Hematopoietic multipotent progenitor cell (in vitro differentiated cells): ENCODE measurements at regions not wholly inside any gene's neighbourhood (a gene's known extent, or its start where the extent isn't known, plus 50 kb on each side); places are given as distances from the start of the nearest gene placed in this dataset.

Source experiments
- DNase-seq, 3 donors: peaks; one replicate each; pipeline ENCODE4 v3.0.0-alpha.2; 2011 to 2015; ENCODE audit warnings: low read depth in 2 of 3, low spot score in 2 of 3

DNA sequence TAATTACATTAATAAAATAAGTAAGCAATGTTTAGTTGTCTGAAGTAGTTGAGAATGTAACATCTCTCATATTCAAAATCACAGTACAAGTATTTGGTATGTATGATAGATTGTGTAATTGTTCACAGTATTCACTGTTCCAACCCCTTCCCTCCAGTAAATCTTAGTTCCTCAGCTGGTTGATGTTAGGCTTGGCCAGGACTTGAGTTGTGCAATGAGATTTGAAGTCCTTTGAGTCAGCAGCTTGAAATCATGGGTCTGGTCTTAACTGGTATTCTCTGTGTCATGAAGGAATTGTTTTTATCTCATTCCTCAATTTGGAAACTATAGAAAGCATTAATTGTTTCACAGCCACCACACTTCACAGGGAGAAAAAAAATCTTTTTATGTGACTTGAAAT, 477.1 kb downstream of the FSCB start:
- no peak for DNase-seq

DNA sequence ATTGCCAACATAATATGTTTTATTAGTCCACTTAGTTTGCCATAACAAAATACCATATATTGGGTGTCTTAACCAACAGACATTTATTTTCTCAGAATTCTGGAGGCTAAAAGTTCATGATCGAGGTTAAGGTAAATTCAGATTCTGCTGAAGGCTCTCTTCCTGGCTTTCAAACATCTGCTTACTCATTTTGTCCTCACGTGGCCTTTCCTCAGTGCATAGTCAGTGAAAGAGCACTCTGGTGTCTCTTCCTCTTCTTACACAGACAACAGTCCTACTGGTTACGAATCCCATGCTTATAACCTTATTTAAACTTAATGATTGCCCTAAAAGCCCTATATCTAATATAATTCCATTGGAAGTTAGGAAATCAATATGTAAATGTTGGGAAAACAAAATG, 479.7 kb downstream of the FSCB start:
- no peak for DNase-seq

DNA sequence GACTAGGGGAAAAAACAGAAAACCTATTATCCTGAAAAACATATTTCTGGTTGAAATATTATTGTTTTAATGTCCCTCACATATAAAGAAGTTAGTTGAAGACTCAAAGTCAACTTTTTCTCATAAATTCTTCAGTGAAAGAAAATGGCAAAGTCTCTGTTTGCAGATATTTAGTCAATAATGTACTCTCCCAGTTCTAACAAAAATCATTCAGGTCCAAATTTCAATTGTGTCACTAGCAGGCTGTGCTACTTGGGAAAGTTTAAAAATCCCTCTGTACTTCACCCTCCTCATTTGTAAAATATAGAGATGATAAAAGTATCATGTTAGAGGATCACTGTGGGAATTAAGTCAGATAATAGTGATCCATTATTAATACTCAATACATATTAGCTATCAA, 496.5 kb downstream of the FSCB start:
- no peak for DNase-seq

DNA sequence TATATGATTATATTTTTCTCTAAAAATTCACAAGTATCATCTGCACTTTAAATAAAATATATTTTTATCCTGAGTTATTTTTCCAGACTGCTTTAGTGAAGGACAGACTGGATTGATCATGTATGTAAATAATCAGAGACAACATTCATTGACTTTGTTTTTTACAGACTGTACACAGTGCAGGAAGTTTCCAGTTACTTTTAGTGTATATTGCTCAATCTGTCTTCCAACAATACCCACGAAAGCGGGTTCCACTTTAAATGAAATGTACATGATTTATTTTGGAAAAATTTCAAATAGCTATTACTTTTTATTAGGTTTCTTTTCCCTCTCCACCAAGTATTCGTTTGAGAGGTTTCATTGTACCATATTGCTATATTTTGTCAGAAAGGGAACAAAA, 497.0 kb downstream of the FSCB start:
- DNase-seq: no peak

DNA sequence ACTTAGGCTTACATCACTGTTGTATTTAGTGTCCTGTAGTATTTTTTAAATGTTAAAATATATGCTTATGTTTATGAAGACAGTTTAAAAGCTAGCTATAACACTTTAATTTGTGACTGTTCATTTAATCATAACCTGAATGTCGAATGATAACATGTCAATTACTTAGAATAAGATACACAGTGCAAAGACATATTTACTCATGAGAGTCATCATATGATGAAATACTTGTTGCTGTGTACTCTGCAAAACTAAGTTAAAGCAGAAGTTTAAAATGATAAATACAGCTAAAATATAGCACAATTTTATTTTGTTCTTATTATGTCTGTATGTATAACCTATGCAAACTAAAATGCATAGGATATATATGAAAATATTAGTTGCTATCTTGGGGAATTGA, 497.4 kb downstream of the FSCB start:
- DNase-seq: no peak

DNA sequence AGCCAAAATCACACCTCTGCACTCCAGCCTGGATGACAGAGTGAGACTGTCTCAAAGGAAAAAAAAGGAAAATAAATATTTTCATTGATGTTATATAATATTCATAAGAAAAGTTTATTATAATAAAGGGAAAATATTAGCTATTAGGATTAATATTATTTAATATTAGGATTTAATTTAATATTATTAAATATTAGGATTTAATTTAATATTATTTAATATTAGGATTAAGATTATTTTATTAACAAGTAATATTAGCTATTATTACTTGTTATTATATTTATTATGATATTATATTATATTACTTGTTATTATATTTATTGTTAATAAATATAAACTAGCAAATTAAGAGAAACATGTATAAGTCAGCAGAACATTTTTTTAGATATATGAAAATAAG, 518.1 kb downstream of the FSCB start:
- DNase-seq: no peak

DNA sequence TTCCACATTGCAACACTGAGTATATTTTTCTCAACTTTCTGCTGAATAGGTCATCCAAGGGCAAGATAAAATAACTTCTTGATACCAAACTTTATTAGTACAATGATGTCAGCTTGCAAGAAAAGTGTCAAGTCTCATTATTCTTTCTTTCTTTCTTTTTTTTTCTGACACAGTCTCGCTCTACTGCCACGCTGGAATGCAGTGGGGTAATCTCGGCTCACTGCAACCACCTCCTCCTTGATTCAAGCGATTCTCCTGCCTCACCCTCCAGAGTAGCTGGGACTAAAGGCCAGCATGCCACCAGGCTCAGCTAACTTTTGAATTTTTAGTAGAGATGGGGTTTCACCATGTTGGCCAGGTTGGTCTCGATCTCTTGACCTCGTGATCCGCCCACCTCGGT, 523.4 kb downstream of the FSCB start:
- DNase-seq: no peak

DNA sequence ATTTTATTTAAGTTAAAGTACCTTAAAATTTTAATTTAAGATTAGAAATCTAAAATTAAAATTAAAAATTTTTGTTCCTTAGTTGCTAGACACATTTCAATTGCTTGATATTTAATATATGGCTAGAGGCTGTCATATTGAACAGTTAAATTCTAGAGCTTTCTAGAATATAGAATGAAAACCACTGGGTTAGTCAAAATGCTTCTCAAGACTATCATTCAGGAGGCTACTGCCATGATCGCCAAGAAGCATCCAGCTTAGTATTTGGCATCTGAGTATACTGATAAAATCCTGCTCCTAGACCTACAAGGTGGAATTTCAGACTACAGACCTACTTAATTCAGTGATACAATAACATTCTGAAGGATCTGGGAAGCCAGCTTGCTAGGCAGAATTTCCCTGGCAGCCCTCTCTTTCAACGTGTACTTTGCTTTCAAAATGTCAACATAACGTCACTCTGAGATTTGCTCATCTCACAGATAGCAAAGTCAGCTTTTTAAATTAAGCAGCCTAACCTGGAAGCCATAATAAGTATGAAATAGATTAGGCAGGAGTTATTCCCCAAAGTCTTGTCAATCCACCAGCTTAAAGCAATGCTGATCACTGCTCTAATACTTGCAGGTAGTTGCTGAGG, 525.8 kb downstream of the FSCB start:
- DNase-seq: no peak

DNA sequence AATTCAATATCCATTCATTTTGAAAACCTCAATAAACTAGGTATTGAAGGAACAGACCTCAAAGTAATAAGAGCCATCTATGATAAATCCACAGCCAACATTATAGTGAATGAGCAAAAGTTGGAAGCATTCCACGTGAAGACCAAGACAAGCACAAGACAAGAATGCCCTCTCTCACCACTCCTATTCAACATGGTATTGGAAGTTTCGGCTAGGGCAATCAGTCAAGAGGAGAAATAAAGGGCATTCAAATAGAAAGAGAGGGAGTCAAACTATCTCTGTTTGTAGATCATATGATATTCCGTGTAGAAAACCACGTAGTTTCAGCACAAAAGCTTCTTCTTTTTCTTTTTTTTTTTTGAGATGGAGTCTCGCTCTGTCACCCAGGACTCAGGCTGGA, 550.3 kb downstream of the FSCB start:
- DNase-seq: no peak

DNA sequence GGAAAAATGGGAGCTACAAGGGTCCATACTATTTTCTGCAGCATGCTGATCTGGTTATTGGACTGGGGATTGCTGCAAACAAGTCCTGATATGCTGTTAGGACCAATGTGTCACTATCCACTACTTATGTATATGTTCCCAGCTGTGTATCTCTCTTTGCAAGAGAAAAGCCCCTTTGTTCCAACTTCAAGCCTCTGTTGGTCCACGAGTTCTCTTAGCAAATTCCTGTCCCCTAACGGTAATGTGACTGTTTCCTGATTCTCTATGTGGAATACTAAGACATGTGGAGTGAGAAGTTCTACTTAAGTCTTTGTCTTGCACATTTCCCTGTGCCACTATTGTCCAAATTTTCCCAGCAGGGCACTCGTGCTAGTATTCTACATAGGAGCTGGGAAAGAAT, 557.7 kb downstream of the FSCB start:
- no peak for DNase-seq

DNA sequence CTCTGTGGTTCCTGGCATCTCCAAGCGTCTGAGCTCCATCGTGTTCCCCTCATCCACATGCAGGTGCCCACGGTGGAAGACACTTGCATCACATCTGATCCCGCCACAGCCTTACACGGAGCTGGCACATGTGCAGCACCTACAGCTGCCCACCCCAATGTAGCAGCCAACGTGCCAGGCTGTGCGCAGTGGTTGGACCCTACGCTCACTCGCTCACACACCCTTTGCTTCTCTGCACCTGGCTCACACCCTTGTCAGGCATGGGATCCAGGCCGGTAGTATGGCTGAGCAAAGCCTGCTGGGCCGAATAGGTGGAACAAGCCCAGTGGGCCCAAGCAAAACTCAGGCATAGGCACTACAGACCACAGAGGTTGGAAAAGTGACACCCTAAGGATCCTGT, 567.2 kb downstream of the FSCB start:
- no peak for DNase-seq

DNA sequence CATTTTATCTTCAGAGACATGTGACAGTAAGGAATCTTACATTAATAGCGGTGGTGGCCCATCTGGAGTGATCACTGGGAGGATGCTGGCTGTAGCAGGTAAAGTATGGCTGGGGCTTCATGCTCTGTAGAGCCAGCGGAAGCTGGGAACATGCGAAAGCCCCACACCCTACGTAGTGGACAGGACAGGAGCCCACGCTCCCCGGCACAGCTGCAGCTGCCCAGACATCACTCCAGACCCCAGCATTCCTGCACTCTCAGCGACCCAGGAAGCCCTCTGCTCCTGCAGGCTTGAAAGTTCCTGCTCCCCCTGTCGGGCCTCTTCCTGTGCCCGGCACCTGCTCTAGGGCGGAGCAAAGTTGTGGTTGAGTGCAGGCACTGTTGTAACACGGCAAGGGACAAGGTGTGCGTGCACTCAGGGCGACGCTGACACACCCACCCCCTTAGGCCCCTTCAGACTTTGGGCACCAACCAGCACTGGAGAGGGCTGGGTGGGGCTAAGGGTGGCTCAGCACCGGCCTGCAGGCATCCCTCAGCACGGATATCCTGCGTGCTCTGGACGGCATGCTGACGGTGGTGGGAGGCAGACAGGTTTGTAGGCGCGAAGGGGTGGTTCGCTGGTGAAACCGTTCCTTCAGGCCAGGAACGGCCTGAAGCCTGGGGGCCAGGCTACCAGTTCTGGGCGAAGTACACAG, 568.3 kb downstream of the FSCB start:
- DNase-seq: no peak

DNA sequence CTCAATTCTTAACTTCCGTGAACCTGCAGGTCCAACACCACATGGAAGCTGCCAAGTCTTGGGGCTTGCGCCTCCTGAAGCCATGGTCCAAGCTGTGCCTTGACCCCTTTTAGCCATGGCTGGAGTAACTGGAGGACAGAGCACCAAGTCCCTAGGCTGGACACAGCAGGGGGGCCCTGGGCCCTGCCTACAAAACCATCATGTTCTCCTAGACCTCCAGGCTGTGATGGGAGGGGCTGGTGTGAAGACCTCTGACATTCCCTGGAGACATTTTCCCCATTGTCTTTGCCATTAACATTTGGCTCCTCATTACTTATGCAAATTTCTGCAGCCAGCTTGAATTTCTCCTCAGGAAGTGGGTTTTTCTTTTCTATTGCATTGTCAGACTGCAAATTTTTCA, 570.1 kb downstream of the FSCB start:
- DNase-seq: no peak

DNA sequence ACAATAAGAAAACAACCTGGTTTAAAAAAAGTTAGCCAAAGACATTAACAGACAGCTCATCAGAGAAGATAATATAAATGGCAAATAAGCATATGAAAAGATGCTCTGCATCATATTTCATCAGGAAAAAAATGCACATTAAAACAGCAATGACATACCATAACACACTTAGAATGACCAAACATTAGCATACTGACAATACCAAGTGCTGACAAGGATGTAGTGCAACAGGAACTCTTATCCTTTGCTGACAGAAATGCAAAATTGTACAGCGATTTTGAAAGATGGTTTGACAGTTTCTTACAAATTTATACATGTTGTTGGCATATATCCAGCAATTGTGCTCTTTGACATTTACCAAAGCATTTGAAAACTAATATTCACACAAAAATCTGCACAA, 573.0 kb downstream of the FSCB start:
- no peak for DNase-seq

DNA sequence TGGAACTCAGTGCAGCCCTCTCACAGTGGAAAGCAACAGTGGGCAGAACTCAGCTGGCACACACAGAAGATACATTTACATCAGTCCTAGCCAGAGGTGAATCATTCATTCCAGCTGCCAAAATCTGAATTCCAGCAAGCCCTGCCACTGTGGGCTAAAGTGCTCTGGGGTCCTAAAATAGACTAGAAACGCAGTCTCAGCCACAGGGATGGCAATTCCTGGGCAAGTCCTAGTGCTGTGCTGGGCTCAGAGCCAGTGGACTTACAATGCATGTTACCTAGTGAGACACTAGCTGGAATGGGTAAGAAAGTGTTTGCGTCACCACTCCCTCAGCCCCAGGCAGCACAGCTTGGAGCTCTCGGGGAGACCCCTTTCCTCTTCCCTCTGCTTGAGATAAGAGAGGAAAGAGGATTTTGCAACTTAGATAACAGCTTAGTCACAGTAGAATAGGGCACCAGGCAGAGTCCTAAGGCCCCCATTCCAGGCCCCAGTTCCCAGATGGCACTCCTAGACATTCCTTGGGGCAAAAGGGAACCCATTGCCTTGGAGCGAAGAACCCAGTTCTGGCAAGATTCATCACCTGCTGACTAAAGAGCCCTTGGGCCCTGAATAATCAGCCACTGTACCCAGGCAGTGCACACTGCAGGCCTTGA, 592.9 kb downstream of the FSCB start:
- DNase-seq: no peak

DNA sequence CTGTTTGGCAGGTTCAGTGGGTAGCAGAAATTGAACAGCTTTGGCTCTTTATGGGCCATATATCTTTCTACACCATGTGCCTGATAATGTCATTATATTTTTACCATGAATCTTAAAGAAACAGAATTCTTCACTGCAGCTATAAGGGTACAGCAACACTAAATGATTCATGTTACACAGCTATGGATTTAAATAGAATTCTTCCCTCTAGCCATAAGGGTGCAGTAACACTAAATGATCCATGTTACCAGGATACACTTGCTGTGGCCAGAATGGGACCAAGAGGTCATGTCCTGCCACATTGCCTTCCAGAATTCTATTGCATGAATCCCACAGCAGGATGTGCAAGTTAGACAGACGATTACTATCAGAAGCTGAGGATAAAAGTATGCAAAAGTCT, 603.9 kb downstream of the FSCB start:
- DNase-seq: no peak

DNA sequence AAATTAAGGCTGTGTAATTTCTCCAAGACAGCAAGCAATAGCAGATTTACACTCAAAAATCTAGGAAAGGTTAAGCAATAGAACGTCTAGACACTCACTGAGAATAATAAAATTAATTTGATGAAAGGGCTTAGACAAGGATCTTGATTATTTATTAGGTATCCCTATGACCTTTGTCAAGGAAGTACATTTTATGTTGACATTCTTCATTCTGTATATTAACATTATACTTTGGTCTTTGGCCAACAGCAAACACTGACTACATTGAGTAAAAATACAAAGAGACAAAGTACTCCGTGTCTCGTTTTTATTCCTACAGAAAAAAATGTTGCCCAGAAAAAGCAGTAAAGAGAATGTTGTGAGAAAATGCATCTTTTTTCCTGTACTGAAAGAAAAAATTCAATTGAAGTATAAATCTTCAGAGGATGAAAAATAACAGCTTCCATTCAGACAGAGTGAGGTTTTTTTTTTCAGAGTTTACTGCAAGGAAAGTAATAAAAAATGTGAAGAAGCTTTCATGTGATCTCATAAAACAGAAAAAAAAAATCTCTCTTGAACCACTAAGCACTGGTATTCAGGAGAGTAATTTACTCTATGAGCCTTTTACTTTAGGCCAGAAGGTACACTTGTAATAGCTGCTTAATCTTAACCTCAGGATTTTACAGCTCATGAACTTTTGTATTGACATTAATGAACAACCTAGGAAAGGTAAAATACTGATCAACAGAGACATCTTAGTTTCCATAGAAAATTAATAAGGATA, 605.0 kb downstream of the FSCB start:
- no peak for DNase-seq

DNA sequence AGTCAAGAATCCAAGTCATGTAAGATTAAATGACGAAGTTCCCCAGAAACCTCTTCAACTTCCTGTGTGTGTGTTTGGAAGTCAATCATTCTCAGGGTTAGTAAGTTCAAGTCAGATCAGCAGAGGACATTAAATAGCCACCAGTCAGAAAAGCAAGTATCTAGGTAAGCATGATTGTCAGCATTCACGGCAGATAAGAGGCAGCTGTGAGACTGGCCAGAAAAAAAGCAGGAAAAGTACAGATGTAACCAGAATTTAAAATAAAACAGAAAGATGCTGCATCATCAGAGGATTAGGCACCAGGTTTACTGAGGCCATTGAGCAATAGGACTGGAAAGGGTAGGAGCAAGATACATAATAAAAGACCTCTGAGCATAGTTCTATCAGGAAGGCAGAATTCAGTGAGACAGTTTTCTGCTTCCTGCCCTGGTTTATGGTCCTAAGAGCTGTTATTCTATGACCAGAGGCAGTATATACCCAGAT, 606.9 kb downstream of the FSCB start:
- DNase-seq: no peak

DNA sequence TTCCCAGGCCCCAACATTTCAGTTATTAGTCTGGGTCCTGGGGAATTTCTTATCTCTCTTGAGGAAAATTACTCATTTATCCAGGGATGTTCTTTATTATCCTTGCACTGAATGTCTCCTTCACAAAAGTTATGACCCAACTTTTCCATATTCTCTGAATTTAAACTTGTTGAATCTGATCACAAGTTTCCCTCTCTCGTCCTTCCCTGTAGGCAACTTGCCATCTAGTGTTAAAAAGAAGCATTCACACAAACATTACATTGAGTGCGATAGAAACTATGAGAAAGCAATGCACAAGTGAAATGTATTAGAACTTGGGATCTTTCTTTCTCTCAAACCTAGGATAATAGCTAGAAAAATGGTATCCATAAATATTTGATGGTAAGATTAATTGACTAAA, 608.4 kb downstream of the FSCB start:
- no peak for DNase-seq

DNA sequence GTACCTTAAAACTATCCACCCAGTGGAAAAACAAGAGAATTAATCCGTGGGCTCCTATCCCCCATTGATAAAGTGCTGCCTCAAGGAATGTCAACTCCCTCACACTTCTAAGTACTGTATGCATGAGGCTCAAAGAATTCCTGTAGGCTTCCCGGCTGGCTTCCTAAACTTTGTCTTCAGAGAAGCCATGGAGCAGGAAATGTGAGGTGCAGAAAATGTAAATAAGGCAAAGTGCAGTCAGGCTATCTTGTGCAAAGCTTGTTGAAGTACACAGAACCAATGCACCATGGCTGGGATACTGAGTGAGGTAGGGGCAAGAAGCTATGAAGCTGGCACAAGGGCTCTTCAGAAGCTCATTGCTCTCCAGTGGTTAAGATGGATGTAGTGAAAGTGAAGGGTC, 611.0 kb downstream of the FSCB start:
- DNase-seq: no peak

DNA sequence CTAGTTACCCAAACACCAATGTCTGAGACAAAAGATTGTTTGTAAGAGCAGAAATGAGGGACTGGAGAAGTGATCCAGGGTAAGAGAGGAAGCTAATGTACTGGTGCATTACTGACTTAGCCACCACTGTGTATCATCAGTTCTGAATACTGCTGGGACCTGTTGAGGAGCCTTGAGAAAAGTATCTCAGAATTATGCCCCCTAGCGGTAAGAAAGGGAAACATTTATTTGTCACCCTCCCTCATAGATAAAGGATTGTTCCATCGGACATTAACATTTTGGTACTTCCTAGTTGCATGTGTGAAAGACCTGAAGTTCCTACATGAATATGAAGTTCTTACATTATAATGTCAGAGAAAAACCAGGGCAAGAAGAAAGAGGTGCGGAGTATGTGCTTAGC, 612.5 kb downstream of the FSCB start:
- DNase-seq: peak in 2 of 3 donors; percentile 5 to 38

DNA sequence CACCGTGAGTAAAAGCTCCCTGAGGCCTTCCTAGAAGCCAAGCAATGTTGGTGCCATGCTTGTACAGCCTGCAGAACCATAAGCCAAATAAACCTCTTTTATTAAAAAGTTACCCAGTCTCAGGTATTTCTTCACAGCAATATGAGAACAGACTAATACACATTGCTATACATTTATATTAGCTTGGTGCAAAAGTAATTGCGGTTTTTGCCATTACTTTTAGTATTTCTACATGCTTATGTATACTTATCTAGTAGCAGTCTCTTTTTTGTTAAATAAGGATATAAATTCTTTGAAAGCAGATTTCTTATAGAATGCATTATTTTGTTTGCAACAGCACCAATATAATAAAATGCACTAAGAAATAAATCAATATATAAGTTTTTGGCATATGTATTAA, 619.6 kb downstream of the FSCB start:
- no peak for DNase-seq
